ENCODE measurements at regions not wholly inside any gene's neighbourhood (a gene's known extent, or its start where the extent isn't known, plus 50 kb on each side); places are given as distances from the start of the nearest gene placed in this dataset.

GRCh38 chr2:6630209-6630608 lies 235.5 kb downstream of the CMPK2 start:
- TF ChIP-seq CTCF (IDR thresholded peaks at IDR 0.05) (no peak), POLR2A (IDR thresholded peaks at IDR 0.05) (no peak)

Measured in esophagus squamous epithelium (tissue), 4 donors.